NCI-H1092 treated with DMSO at 0.1 percent for 48 hours (cell line): ENCODE measurements at regions not wholly inside any gene's neighbourhood (a gene's known extent, or its start where the extent isn't known, plus 50 kb on each side); places are given as distances from the start of the nearest gene placed in this dataset.
"Not testable (repeated sequence)": the region's sequence is repeated elsewhere in the genome, so short reads cannot be mapped to it uniquely, and the experiment has no call there.

Source experiments
- DNase-seq: peaks from one replicate; lab custom pipeline; 2025; lab: John Stamatoyannopoulos, UW

- no peak for DNase-seq
These were observed 1927.4 kb downstream of the PCDH9 start for GRCh38 chr13:65302691-65303090.

DNA sequence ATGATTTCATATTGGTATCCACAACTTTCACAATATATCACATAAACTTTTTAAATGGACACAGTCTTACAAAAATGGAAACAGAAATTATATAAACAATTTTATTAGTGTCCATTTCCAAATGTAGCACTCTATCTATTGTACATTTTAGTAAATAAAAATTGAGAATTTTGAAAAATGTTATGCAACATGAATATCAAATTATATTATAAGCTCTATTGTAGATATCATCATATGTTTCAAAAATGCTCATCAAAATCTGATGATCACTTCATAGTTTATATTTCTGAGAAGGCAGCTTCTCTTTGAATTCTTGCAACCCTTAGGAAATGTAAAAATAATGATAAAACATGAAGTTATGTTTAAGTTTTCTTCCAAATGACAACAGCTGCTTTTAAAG is 1928.6 kb downstream of the PCDH9 start:
- DNase-seq = no peak

- DNase-seq = no peak
These were observed 1929.9 kb downstream of the PCDH9 start for GRCh38 chr13:65300220-65300619.

DNA sequence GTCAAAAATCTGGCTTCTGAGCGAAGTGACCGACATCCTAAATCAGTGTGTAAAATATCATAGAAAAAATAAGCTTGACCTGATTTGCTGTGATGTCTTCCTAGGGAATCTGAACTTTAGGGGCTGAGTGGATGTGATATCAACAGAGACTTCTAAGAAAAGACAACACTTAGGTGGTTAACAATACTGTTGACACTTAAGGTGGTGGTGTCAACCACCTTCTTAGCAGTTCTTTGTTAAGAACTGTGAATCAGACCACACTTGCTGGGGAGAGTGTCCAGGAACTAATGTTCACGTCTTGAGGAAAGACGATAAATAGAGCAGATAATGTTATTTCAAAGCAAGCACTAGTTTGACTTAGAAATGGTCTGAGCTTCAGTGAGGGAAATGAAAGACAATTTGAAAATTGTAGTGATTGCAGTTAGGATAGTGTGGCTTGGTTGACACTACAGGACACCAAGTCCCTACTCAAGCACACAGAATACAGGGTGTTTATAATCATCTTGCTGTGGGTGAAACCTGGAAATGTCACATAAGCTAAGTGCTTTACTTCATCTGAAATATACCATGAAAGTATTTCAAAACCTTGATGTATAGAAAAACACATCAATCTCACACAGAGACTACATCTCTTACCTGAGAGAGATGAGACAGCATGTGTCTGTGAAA is 1936.5 kb downstream of the PCDH9 start:
- no peak for DNase-seq

DNA sequence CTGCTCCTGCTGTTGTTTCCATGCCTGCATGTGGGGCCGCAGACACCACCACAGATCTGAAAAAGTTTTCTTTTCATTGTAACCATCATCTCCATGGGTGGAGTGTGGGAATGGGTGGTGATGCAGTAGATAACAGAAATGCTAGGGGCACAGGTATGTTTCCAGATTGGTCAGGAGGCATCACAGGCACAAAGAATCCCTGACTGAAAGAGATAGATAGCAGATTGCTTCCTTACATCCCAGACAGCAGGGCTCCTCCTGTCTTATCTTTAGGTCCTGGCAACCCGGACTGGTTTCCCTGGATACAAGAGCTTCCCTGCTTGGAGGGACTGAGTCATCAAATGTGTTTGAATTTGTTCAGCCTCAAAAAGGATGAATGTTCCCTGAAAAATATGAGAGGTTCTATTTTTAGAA is 1937.6 kb downstream of the PCDH9 start:
- DNase-seq = no peak

- DNase-seq = no peak
These were observed 1942.7 kb downstream of the PCDH9 start for GRCh38 chr13:65287405-65287804.

DNA sequence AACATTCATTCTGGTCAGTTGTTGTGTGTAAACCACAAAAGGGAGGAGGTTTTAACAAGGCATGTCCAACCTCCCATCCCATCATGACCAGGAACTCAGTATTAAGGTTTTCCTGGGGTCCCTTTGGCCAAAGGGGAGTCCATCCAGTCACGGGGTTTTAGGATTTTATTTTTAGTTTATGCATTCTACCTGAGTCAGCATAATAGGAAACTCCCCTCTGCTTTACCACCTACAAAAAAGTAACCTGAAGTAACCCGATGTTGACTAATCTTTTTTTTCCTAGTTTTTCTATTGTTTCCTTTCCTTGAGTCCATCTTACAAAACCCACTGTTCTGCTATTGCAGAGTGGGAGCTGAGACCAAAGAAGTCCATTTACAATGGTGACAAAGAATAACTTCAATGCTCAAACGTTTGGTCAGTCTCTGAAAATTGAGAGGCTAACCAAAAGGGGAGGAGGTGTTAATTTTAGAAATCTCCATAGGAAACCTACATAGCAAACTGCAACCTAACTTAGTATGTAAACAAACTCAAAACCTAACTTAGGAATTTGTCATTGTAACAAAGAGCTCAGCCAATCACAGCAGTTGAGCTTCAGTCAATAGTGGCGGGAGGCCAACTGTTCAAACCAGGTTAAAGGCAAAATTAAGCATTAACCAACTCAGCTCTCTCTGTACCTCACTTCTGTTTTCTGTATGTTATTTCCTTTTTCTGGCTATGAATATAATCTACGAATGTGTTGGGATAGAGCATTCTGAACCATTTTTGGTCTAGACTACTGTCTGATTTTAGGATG is 1954.1 kb downstream of the PCDH9 start:
- no peak for DNase-seq

- DNase-seq = no peak
These were observed 1955.0 kb downstream of the PCDH9 start for GRCh38 chr13:65275108-65275507.

DNA sequence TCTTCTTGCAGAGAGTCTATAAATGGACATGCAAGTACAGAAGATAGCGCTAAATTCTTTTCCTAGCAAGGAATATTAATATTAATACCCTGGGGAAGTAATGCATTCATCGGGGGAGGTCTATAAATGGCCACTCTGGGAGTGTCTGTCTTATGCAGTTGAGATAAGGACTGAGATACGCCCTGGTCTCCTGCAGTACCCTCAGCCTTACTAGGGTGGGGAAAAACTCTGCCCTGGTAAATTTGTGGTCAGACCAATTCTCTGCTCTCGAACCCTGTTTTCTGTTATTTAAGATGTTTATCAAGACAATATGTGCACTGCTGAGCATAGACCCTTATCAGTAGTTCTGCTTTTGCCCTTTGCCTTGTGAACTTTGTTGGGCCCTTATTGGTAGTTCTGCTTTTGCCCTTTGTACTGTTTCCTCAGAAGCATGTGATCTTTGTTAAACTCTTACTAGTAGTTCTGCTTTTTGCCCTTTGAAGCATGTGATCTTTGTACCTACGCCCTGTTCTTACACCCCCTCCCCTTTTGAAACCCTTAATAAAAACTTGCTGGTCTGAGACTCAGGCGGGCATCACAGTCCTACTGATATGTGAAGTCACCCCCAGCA is 1956.2 kb downstream of the PCDH9 start:
- DNase-seq = not testable (repeated sequence)

- no peak for DNase-seq
These were observed 1962.1 kb downstream of the PCDH9 start for GRCh38 chr13:65268009-65268408.

DNA sequence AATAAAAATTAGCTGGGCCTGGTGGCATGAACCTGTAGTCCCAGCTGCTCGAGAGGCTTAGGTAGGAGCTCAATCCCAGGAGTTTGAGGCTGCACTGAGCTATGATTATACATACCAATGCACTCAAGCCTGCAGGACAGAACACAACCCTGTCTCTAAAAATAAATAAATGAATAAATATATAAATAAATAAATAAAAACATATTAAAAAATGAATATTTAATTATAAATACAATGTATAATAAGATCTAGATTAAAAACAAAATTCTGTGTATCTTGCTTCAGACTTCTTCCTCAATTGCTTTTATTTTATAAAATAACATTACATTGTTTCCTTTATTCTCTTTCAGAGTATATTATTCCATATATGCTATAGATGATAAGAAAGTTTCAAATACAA is 1964.1 kb downstream of the PCDH9 start:
- no peak for DNase-seq

DNA sequence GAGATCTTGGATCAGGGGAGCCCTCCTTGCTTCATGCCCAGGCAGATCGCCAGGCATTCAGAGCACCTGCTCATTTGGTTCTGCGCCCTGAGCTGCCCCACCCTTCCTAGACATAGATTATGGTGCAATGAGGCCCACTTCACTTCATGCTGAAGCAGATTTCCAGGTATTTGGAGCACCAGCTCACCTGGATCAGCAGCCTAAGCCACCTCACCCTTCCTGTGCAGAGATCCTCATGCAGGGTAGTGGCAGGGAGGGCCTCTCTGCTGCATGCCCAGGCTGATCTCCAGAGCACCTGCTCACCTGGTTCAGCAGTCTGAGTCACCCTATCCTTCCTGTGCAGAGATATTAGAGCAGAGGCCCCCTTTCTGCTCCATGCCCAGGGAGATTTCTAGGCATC is 1966.1 kb downstream of the PCDH9 start:
- no peak for DNase-seq

DNA sequence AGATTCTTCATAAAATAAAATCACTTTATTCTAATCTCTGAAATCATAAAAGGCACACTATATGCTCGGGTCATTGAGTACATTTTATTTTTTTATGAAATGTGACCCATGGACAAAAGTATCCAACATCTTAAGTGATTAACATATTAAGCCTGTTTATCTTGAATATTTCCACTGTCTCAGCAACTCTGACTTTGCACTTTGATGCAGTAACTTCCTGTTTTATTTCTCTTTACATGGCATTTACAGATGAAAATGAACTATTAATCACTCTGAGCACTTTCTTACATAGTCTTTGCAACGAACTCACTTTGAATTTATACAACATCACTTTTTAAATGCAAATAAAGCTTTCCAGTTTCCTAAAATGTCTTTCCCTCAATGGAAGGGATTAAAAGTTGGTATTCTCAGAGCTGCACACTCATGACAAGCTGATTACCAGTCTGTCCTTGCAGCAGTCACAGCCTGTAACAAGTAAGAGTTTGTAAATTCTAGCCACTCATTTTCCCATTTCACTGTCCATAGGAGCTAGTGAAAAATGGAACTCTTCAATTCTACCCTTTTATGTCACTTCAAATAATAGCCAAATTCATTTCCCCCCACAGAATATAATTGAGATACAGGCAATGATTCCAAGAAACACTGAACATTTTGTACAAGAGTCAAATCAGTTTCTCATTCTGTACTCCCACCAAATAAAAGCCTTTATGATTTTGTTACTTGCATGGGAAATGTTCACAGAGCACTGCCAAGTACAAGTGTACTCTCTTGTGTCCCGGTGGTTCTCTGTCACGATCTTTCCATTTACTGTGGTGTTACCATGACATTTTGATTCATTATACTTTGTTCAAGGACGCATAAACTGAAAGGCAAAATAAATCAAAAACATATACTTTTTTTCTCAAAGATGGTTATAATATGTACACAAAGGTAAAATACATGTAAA is 1968.9 kb downstream of the PCDH9 start:
- peak; percentile 22 for DNase-seq

DNA sequence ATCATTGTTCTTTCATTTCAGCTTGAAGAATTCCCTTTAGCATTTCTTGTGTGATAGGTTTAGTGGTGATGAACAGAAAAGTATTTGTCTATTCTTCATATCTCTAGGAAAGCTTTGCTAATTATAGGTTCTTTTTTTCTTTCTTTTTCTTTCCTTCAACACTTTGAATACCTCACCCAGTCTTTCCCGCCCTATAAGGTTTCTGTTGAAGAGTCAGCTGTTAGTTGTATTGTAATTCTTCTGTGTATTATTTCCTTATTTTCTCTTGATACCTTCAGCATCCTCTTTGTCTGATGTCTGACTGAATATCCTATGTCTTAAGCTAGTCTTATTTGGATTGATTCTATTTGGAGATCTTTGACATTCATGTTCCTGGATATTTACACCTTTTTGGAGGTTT is 1989.4 kb downstream of the PCDH9 start:
- no peak for DNase-seq

GRCh38 chr13:65236841-65237418 is 1993.2 kb downstream of the PCDH9 start:
- no peak for DNase-seq

- DNase-seq = no peak
These were observed 2012.6 kb downstream of the PCDH9 start for GRCh38 chr13:65217471-65217995.

- not testable (repeated sequence) for DNase-seq
These were observed 2027.3 kb downstream of the PCDH9 start for GRCh38 chr13:65202845-65203244.

- DNase-seq = no peak
These were observed 2041.4 kb downstream of the PCDH9 start for GRCh38 chr13:65188721-65189120.

GRCh38 chr13:65168026-65168425 is 2062.1 kb downstream of the PCDH9 start:
- DNase-seq = no peak

DNA sequence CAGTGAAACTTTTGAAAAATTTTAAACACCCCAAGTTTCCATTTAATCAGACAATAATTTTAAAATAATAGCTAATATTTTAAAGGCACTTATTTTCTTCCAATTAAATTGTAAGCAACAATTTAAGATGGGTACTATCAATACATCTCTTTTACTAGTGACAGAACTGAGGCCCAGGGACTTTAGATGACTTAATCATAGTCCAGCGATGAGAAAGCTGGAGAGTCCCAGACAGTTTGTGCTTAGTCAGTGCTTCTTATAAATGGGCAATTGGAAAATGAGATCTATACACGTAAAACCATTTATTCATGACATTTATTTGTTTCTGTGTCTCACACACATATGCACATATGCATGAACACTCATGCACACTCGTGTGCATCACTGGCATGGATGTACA is 2063.5 kb downstream of the PCDH9 start:
- DNase-seq = no peak

DNA sequence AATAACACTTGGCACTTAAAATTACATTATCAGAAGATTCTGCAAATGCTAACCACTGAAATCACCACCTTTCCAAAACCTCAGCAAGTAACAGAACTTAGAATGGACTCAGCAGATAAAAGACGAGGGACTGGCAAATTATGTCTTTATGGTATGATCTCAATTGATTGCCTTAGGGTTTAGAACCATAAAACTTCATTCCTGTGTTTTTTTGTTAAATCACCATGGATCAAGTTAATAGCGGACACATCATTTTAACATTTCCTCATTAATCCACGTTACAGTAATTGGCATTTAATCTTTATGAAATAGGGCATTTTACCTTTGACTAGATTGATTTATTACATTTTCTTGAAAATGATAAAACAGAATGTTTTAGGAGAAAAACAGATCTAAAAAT is 2070.3 kb downstream of the PCDH9 start:
- no peak for DNase-seq
